BJ (cell line): ENCODE measurements at regions not wholly inside any gene's neighbourhood (a gene's known extent, or its start where the extent isn't known, plus 50 kb on each side); places are given as distances from the start of the nearest gene placed in this dataset.

Experiments
- CTCF ChIA-PET: fragments of 350-600 bp; formaldehyde crosslinking; extraction: SDS; loops from one replicate; lab custom pipeline; 2021; ENCODE audit warnings: antibody characterized with exemption, inconsistent platforms; lab: Yijun Ruan, JAX
- POLR2A ChIA-PET: fragments of 300-600 bp; sonication (Branson Sonifier 250); formaldehyde crosslinking; extraction: SDS; loops from one replicate; lab custom pipeline; 2021; ENCODE audit warnings: antibody characterized with exemption; lab: Charles Lee
- DNase-seq: peaks from one replicate; pipeline ENCODE4 v3.0.0-alpha.2; 2011; ENCODE audit warnings: low read depth
- H3K27me3 ChIP-seq: 2 replicates; pipeline ENCODE4 v1.6.0; 2011; ENCODE audit warnings: low read length; ENCODE audit not compliant: control insufficient read depth, insufficient read depth
- H3K36me3 ChIP-seq: 2 replicates; pipeline ENCODE4 v1.5.1; 2011; ENCODE audit warnings: low read length; ENCODE audit not compliant: control insufficient read depth, insufficient read depth
- H3K4me3 ChIP-seq: 2 replicates; pipeline ENCODE4 v1.5.1; 2011; ENCODE audit warnings: low read depth, mild to moderate bottlenecking, control low read depth, low read length
- CTCF ChIP-seq: IDR thresholded peaks from 2 replicates; pipeline ENCODE4 v1.5.1; 2011; ENCODE audit warnings: low read depth, mild to moderate bottlenecking, control low read depth, inconsistent platforms, low read length, moderate library complexity; ENCODE audit not compliant: insufficient read depth

GRCh38 chr5:167816864-167817263 lies 474.6 kb upstream of the WWC1 start:
- Histone ChIP-seq H3K36me3 (no peaks in the 10 kb centered on the region), H3K27me3 (peaks cover 14% of the 10 kb centered on the region), H3K4me3 (no peak overlapping the region)
- DNase-seq: no peak
- ChIA-PET CTCF (no interaction called here), POLR2A (no interaction called here)
- no peak for TF ChIP-seq CTCF

GRCh38 chr5:167819406-167819805 lies 472.0 kb upstream of the WWC1 start:
- Histone ChIP-seq H3K27me3 (peaks cover 12% of the 10 kb centered on the region), H3K36me3 (no peaks in the 10 kb centered on the region), H3K4me3 (no peak overlapping the region)
- TF ChIP-seq CTCF: no peak
- ChIA-PET CTCF (no interaction called here), POLR2A (no interaction called here)
- DNase-seq: no peak

GRCh38 chr5:167820101-167820990 lies 471.1 kb upstream of the WWC1 start:
- Histone ChIP-seq H3K36me3 (no peaks in the 10 kb centered on the region), H3K27me3 (peaks cover 13% of the 10 kb centered on the region), H3K4me3 (no peak overlapping the region)
- POLR2A ChIA-PET: no interaction called here
- CTCF ChIA-PET: interaction anchor here (1.3 kb wide), 1 partner anchor 11 kb away, joined by 5 read pairs; no protein-coding TSS in a partner anchor
- DNase-seq: no peak
- no peak for TF ChIP-seq CTCF

GRCh38 chr5:167821151-167821550 lies 470.3 kb upstream of the WWC1 start:
- no peak for TF ChIP-seq CTCF
- no peak for DNase-seq
- Histone ChIP-seq H3K27me3 (peaks cover 16% of the 10 kb centered on the region), H3K36me3 (no peaks in the 10 kb centered on the region), H3K4me3 (no peak overlapping the region)
- POLR2A ChIA-PET: no interaction called here
- CTCF ChIA-PET: interaction anchor here (1.3 kb wide), 1 partner anchor 10 kb away, joined by 5 read pairs; no protein-coding TSS in a partner anchor

GRCh38 chr5:167821669-167822068 lies 469.8 kb upstream of the WWC1 start:
- ChIA-PET CTCF (no interaction called here), POLR2A (no interaction called here)
- DNase-seq: no peak
- Histone ChIP-seq H3K27me3 (peaks cover 16% of the 10 kb centered on the region), H3K4me3 (no peak overlapping the region), H3K36me3 (no peaks in the 10 kb centered on the region)
- no peak for TF ChIP-seq CTCF
